Activated naive CD4-positive, alpha-beta T cell treated with anti-CD3 and anti-CD28 coated beads, Interleukin-2, amount 10 ng/mL, durations not matched to agents 7 days and 5 days (primary cell): ENCODE measurements at regions not wholly inside any gene's neighbourhood (a gene's known extent, or its start where the extent isn't known, plus 50 kb on each side); places are given as distances from the start of the nearest gene placed in this dataset.

Experiments
- CTCF ChIA-PET: fragments of 350-600 bp; sonication (Branson Sonifier 250); formaldehyde crosslinking; loops from one replicate; lab custom pipeline; 2021; ENCODE audit warnings: antibody characterized with exemption; lab: Charles Lee
- DNase-seq: peaks from one replicate; pipeline ENCODE4 v3.0.0-alpha.2; 2020
- H3K27ac Mint-ChIP-seq: one replicate; pipeline ENCODE4 v1.8.0; 2021; ENCODE audit warnings: mild to moderate bottlenecking, moderate library complexity, mixed read lengths
- H3K27me3 Mint-ChIP-seq: one replicate; pipeline ENCODE4 v1.8.0; 2021; ENCODE audit warnings: mild to moderate bottlenecking, mixed read lengths
- H3K36me3 Mint-ChIP-seq: one replicate; pipeline ENCODE4 v1.8.0; 2021; ENCODE audit warnings: mixed read lengths
- H3K4me1 Mint-ChIP-seq: one replicate; pipeline ENCODE4 v1.8.0; 2021; ENCODE audit warnings: mixed read lengths
- H3K4me3 Mint-ChIP-seq: one replicate; pipeline ENCODE4 v1.8.0; 2021; ENCODE audit warnings: mild to moderate bottlenecking, moderate library complexity, mixed read lengths
- H3K9me3 Mint-ChIP-seq: one replicate; pipeline ENCODE4 v1.8.0; 2021; ENCODE audit warnings: mixed read lengths

GRCh38 chr5:74336297-74336696 is 304.2 kb downstream of the ENC1 start:
- Mint-ChIP-seq H3K27me3 (peaks cover 10% of the 10 kb centered on the region), H3K4me1 (no peaks in the 10 kb centered on the region), H3K4me3 (no peak overlapping the region), H3K27ac (no peak overlapping the region), H3K36me3 (no peaks in the 10 kb centered on the region), H3K9me3 (no peaks in the 10 kb centered on the region)
- DNase-seq: no peak
- CTCF ChIA-PET: no interaction called here

- no peak overlapping the region for H3K4me3 Mint-ChIP-seq
- no peak for DNase-seq
- no peaks in the 10 kb centered on the region for H3K36me3 Mint-ChIP-seq
- no peaks in the 10 kb centered on the region for H3K9me3 Mint-ChIP-seq
- no peaks in the 10 kb centered on the region for H3K4me1 Mint-ChIP-seq
- H3K27me3 Mint-ChIP-seq: peaks cover 12% of the 10 kb centered on the region
- CTCF ChIA-PET: no interaction called here
- H3K27ac Mint-ChIP-seq: no peak overlapping the region
These were observed 305.7 kb downstream of the ENC1 start for GRCh38 chr5:74334762-74335384.

DNA sequence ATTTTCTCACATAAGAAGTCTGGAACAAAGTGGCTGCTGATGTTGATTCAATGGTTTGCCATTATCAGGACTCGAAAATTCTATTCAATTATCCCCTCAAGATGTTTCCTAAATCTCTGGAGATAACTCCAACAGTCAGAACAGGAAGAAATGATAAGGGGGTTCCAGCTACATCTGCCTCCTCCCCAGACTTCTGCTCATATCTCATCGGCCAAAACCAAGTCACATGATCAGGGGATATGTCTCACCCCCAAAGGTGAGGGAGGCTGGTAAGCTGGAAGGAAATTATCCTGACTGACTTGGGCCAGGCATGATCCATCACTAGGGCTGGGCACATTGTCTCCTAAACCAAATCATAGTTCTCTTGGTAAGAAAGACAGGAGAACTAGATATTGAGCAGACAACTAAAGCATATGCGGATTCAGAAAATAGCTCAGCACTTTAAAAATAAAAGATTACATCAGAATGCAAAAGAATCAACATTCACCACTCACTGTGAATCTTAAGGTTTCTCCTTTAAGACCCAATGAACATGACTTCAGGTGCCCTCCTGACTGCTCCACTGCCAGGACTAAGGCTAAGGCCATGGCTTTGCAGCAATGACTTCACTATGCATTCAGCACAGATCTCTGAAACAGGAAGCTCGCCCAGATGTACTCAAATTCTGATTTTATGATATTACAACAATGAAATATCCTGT is 306.3 kb downstream of the ENC1 start:
- H3K27me3 Mint-ChIP-seq: peaks cover 10% of the 10 kb centered on the region
- no peak overlapping the region for H3K27ac Mint-ChIP-seq
- DNase-seq: no peak
- CTCF ChIA-PET: no interaction called here
- no peaks in the 10 kb centered on the region for H3K9me3 Mint-ChIP-seq
- H3K36me3 Mint-ChIP-seq: no peaks in the 10 kb centered on the region
- no peak overlapping the region for H3K4me3 Mint-ChIP-seq
- no peaks in the 10 kb centered on the region for H3K4me1 Mint-ChIP-seq

DNA sequence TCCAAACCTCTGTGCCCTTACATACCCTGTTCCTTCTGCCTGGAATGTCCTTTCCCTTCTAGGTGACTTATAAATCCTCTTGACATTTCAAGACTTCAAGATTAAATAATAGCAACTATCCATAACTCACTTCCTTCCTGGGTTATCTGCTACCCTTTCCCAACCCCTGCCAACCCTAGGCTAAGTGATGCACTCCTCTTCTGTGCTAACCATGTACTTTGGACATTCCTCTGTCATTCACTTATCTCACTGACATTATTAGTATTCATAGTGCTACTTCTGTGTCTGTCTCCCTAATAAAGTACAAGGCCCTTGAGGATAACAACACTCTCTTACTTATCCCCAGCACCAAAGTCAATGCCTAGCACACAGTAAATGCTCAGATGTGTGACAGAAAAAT is 307.1 kb downstream of the ENC1 start:
- H3K36me3 Mint-ChIP-seq: no peaks in the 10 kb centered on the region
- CTCF ChIA-PET: no interaction called here
- H3K27ac Mint-ChIP-seq: no peak overlapping the region

GRCh38 chr5:74332682-74333081 is 307.8 kb downstream of the ENC1 start:
- CTCF ChIA-PET: no interaction called here
- no peak overlapping the region for H3K4me3 Mint-ChIP-seq
- H3K27me3 Mint-ChIP-seq: peaks cover 10% of the 10 kb centered on the region

More for the DNA sequence above, 307.1 kb downstream of the ENC1 start:
- H3K4me3 Mint-ChIP-seq: no peak overlapping the region
- no peaks in the 10 kb centered on the region for H3K9me3 Mint-ChIP-seq
- peaks cover 10% of the 10 kb centered on the region for H3K27me3 Mint-ChIP-seq
- no peaks in the 10 kb centered on the region for H3K4me1 Mint-ChIP-seq
- no peak for DNase-seq

GRCh38 chr5:74332006-74332405 is 308.5 kb downstream of the ENC1 start:
- Mint-ChIP-seq H3K9me3 (no peaks in the 10 kb centered on the region), H3K36me3 (no peaks in the 10 kb centered on the region), H3K27ac (no peak overlapping the region), H3K27me3 (peaks cover 10% of the 10 kb centered on the region), H3K4me1 (peaks cover 3% of the 10 kb centered on the region), H3K4me3 (no peak overlapping the region)
- no peak for DNase-seq
- CTCF ChIA-PET: no interaction called here

More at GRCh38 chr5:74332682-74333081, 307.8 kb downstream of the ENC1 start:
- Mint-ChIP-seq H3K36me3 (no peaks in the 10 kb centered on the region), H3K9me3 (no peaks in the 10 kb centered on the region), H3K27ac (no peak overlapping the region), H3K4me1 (no peaks in the 10 kb centered on the region)
- no peak for DNase-seq

DNA sequence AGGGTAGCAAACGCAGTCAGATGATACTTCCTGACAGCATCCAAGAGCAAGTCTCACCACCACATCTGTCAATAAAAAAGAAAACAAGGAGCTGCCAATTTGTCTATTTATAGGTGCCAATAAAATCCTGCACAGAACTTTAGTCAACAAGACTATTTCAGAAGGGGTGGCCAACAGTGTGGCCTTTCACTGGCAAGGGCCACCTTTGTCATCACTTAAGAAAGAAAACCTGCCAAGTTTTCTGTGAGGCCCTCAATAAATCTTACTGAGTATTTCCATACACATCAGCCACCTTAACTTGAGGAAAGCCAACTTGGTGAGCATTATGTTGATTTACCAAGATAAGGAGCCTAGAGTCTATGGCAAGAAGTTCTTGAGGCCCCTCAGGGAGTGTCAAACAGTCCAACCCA is 312.3 kb downstream of the ENC1 start:
- Mint-ChIP-seq H3K27me3 (peaks cover 22% of the 10 kb centered on the region), H3K4me1 (peaks cover 8% of the 10 kb centered on the region), H3K36me3 (no peaks in the 10 kb centered on the region), H3K9me3 (no peaks in the 10 kb centered on the region), H3K4me3 (no peak overlapping the region), H3K27ac (no peak overlapping the region)
- no peak for DNase-seq
- CTCF ChIA-PET: no interaction called here

GRCh38 chr5:74327339-74327685 is 313.2 kb downstream of the ENC1 start:
- Mint-ChIP-seq H3K27ac (no peak overlapping the region), H3K9me3 (no peaks in the 10 kb centered on the region), H3K4me1 (peaks cover 8% of the 10 kb centered on the region), H3K36me3 (no peaks in the 10 kb centered on the region), H3K27me3 (peaks cover 22% of the 10 kb centered on the region), H3K4me3 (no peak overlapping the region)
- CTCF ChIA-PET: no interaction called here
- DNase-seq: no peak

- CTCF ChIA-PET: no interaction called here
These were observed 313.8 kb downstream of the ENC1 start for GRCh38 chr5:74326571-74327338.

GRCh38 chr5:74325866-74326265 is 314.7 kb downstream of the ENC1 start:
- no peak overlapping the region for H3K27ac Mint-ChIP-seq
- no peaks in the 10 kb centered on the region for H3K9me3 Mint-ChIP-seq
- no peak overlapping the region for H3K4me3 Mint-ChIP-seq
- peaks cover 18% of the 10 kb centered on the region for H3K27me3 Mint-ChIP-seq
- no peaks in the 10 kb centered on the region for H3K36me3 Mint-ChIP-seq
- CTCF ChIA-PET: no interaction called here
- DNase-seq: no peak
- peaks cover 8% of the 10 kb centered on the region for H3K4me1 Mint-ChIP-seq

More at GRCh38 chr5:74326571-74327338, 313.8 kb downstream of the ENC1 start:
- peak; percentile 23 for DNase-seq
- peaks cover 22% of the 10 kb centered on the region for H3K27me3 Mint-ChIP-seq
- no peak overlapping the region for H3K4me3 Mint-ChIP-seq
- H3K4me1 Mint-ChIP-seq: peaks cover 8% of the 10 kb centered on the region
- no peaks in the 10 kb centered on the region for H3K9me3 Mint-ChIP-seq
- no peaks in the 10 kb centered on the region for H3K36me3 Mint-ChIP-seq
- no peak overlapping the region for H3K27ac Mint-ChIP-seq

DNA sequence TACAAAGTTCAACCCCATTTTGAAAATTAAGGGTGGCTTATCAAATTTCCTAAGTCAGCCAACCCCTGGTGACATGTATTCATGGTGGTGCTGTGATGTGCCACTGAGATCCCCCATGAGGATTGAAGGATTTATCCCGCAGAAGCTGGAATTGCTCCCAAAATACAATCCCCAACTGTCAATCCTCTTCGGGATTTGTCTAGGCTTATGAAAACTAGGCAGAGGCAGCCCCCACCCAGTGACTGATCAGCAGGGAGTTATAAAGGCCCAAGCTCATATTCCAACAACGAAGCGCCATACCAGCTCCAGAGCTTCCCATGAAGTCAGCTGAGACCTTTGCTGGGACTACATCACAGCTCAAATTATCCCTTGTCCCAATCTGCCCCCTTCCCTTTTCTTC is 316.0 kb downstream of the ENC1 start:
- Mint-ChIP-seq H3K27me3 (peaks cover 12% of the 10 kb centered on the region), H3K36me3 (no peaks in the 10 kb centered on the region), H3K4me1 (peaks cover 8% of the 10 kb centered on the region), H3K9me3 (no peaks in the 10 kb centered on the region), H3K4me3 (no peak overlapping the region), H3K27ac (no peak overlapping the region)
- DNase-seq: no peak
- CTCF ChIA-PET: no interaction called here

- Mint-ChIP-seq H3K36me3 (no peaks in the 10 kb centered on the region), H3K4me1 (peaks cover 8% of the 10 kb centered on the region), H3K9me3 (no peaks in the 10 kb centered on the region), H3K4me3 (no peak overlapping the region), H3K27me3 (peaks cover 12% of the 10 kb centered on the region), H3K27ac (no peak overlapping the region)
- CTCF ChIA-PET: no interaction called here
- no peak for DNase-seq
These were observed 317.6 kb downstream of the ENC1 start for GRCh38 chr5:74322944-74323343.

DNA sequence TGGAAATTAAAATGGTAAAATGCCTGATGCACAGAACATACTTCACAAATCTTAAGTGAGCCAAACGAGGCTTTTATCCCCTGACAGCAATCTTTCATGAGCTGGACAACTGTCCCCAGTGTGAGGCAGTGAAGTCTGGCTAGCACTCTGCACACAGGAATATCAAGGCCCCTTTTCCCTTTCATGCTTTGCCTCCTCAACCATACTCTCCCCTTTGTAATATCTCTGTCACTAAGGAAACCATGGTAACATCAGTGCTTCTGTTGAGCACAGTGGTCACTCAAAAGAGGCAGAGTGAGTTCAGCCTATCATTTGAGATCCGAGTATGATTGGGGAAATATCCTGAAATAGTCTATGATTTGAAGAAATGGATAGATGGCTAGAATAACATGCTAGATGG is 318.3 kb downstream of the ENC1 start:
- Mint-ChIP-seq H3K9me3 (no peaks in the 10 kb centered on the region), H3K36me3 (no peaks in the 10 kb centered on the region), H3K4me3 (no peak overlapping the region), H3K4me1 (peaks cover 7% of the 10 kb centered on the region), H3K27ac (no peak overlapping the region), H3K27me3 (peaks cover 12% of the 10 kb centered on the region)
- no peak for DNase-seq
- CTCF ChIA-PET: no interaction called here

- peaks cover 12% of the 10 kb centered on the region for H3K27me3 Mint-ChIP-seq
- H3K36me3 Mint-ChIP-seq: no peaks in the 10 kb centered on the region
- CTCF ChIA-PET: no interaction called here
- H3K4me3 Mint-ChIP-seq: no peak overlapping the region
- no peak for DNase-seq
- no peaks in the 10 kb centered on the region for H3K9me3 Mint-ChIP-seq
- no peak overlapping the region for H3K27ac Mint-ChIP-seq
- H3K4me1 Mint-ChIP-seq: no peaks in the 10 kb centered on the region
These were observed 319.2 kb downstream of the ENC1 start for GRCh38 chr5:74321326-74321725.

DNA sequence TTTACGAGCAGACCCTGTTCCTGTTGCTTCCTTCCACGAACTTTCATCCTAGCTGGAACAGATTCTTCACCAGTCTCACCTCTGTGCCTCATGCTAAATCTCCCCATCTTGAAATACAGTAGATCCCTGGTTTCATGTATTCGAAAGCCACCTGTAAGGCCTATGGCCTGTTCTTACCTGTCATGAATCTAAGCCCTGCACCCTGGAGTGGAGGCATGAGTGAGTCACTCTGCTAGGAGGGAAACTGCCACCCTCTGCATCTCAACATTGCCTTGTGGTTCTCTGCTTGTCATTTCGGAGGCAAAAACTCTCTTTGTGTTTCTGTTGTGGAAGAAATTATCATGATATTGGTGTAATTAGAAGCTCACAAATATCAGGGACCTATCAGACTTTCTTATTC is 320.0 kb downstream of the ENC1 start:
- Mint-ChIP-seq H3K27me3 (peaks cover 12% of the 10 kb centered on the region), H3K4me3 (no peak overlapping the region), H3K9me3 (no peaks in the 10 kb centered on the region), H3K36me3 (no peaks in the 10 kb centered on the region), H3K27ac (no peak overlapping the region), H3K4me1 (no peaks in the 10 kb centered on the region)
- no peak for DNase-seq
- CTCF ChIA-PET: no interaction called here
